SU-DHL-6 (cell line): ENCODE measurements at regions not wholly inside any gene's neighbourhood (a gene's known extent, or its start where the extent isn't known, plus 50 kb on each side); places are given as distances from the start of the nearest gene placed in this dataset.

ENCODE experiments used
- H2AFZ ChIP-seq: fragments of 200-600 bp; sonication (generic); 2 replicates; pipeline ENCODE4 v1.6.1; 2014; ENCODE audit warnings: low read depth, mild to moderate bottlenecking, moderate library complexity, mixed read lengths, antibody characterized with exemption, low read length; ENCODE audit not compliant: severe bottlenecking
- H3F3A ChIP-seq: fragments of 200-600 bp; shearing (Covaris generic); 2 replicates; pipeline ENCODE4 v1.6.0; 2016; ENCODE audit warnings: antibody characterized with exemption, mild to moderate bottlenecking; ENCODE audit not compliant: insufficient read depth
- H3K27ac ChIP-seq: fragments of 200-600 bp; sonication (generic); 2 replicates; pipeline ENCODE4 v1.5.1; 2016; ENCODE audit warnings: low read depth, mild to moderate bottlenecking, low read length, moderate library complexity, mixed read lengths
- H3K27me3 ChIP-seq: fragments of 200-600 bp; sonication (generic), shearing (Covaris generic); 2 replicates; pipeline ENCODE4 v1.6.0; 2014; ENCODE audit warnings: mild to moderate bottlenecking, low read length
- H3K36me3 ChIP-seq: fragments of 200-600 bp; sonication (generic); 2 replicates; pipeline ENCODE4 v1.6.1; 2014; ENCODE audit warnings: mild to moderate bottlenecking, low read length, mixed read lengths
- H3K4me2 ChIP-seq: fragments of 300-600, 200-600 bp; shearing (Covaris generic), sonication (generic); 2 replicates; pipeline ENCODE4 v1.6.0; 2014; ENCODE audit warnings: low read length, low read depth, mild to moderate bottlenecking; ENCODE audit not compliant: poor library complexity, severe bottlenecking
- H3K4me3 ChIP-seq: fragments of 200-600 bp; sonication (generic); 2 replicates; pipeline ENCODE4 v1.5.1; 2014; ENCODE audit warnings: antibody characterized with exemption, low read length, mild to moderate bottlenecking, mixed read lengths; ENCODE audit not compliant: insufficient read depth, poor library complexity, severe bottlenecking
- H3K79me2 ChIP-seq: fragments of 200-600 bp; sonication (generic); 2 replicates; pipeline ENCODE4 v1.6.1; 2014; ENCODE audit warnings: mild to moderate bottlenecking, low read length, moderate library complexity; ENCODE audit not compliant: insufficient read depth
- H3K9ac ChIP-seq: fragments of 200-600 bp; sonication (generic); 2 replicates; pipeline ENCODE4 v1.7.0; 2014; ENCODE audit warnings: mild to moderate bottlenecking, low read length
- H3K9me2 ChIP-seq: fragments of 200-600 bp; sonication (generic); replicated peaks from 2 replicates; pipeline ENCODE4 v1.6.1; 2014; ENCODE audit warnings: low read length; ENCODE audit not compliant: insufficient read depth
- H3K9me3 ChIP-seq: fragments of 200-600 bp; sonication (generic); 2 replicates; pipeline ENCODE4 v1.6.1; 2014; ENCODE audit warnings: low read length, mixed read lengths; ENCODE audit not compliant: insufficient read depth
- H4K20me1 ChIP-seq: fragments of 200-600 bp; sonication (generic); 2 replicates; pipeline ENCODE4 v1.6.1; 2014; ENCODE audit warnings: low read depth, mild to moderate bottlenecking, antibody characterized with exemption, low read length, moderate library complexity, mixed read lengths
- EZH2phosphoT487 ChIP-seq: fragments of 200-600 bp; sonication (generic), shearing (Covaris generic); conservative IDR thresholded peaks from 2 replicates; pipeline ENCODE4 v1.6.1; 2018; ENCODE audit warnings: mild to moderate bottlenecking, antibody characterized with exemption, low read length, moderate library complexity, mixed read lengths
- TF ChIP-seq, protein P1 (sequence below): fragments of 200-600 bp; sonication (generic); IDR thresholded peaks from one replicate; pipeline ENCODE4 v1.5.1; 2017; ENCODE audit warnings: antibody characterized with exemption, mild to moderate bottlenecking, low read length, moderate library complexity; ENCODE audit not compliant: insufficient read depth, poor library complexity, severe bottlenecking

DNA sequence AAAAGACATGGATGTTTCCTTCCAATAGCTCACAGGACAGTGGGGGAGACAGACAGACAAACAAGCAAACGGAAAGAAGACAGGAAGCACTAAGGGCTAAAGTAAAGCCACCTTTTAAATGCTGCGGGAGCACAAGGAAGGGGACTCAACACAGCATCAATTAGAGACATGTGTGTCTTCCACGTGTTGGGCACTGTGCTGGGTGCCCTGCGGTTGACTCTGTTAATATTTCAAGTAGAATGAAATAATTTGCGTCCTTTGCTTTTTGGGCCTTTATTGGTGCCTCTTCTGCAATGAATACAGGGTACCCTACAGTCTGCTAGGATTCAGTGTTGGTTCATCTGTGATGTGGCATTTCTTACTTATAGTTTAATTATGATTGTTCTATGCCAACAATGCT lies 90.9 kb upstream of the CPM start:
- no peaks in the 10 kb centered on the region for H4K20me1 ChIP-seq
- H3K9ac ChIP-seq: no peak overlapping the region
- H3K9me2 ChIP-seq: no peaks in the 10 kb centered on the region
- no peaks in the 10 kb centered on the region for H3F3A ChIP-seq
- H3K4me3 ChIP-seq: no peak overlapping the region
- no peak for TF ChIP-seq EZH2phosphoT487
- TF ChIP-seq, protein P1, sequence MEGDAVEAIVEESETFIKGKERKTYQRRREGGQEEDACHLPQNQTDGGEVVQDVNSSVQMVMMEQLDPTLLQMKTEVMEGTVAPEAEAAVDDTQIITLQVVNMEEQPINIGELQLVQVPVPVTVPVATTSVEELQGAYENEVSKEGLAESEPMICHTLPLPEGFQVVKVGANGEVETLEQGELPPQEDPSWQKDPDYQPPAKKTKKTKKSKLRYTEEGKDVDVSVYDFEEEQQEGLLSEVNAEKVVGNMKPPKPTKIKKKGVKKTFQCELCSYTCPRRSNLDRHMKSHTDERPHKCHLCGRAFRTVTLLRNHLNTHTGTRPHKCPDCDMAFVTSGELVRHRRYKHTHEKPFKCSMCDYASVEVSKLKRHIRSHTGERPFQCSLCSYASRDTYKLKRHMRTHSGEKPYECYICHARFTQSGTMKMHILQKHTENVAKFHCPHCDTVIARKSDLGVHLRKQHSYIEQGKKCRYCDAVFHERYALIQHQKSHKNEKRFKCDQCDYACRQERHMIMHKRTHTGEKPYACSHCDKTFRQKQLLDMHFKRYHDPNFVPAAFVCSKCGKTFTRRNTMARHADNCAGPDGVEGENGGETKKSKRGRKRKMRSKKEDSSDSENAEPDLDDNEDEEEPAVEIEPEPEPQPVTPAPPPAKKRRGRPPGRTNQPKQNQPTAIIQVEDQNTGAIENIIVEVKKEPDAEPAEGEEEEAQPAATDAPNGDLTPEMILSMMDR: no peak
- H3K79me2 ChIP-seq: no peaks in the 10 kb centered on the region
- H3K4me2 ChIP-seq: no peak overlapping the region
- no peak overlapping the region for H3K27ac ChIP-seq
- no peaks in the 10 kb centered on the region for H3K9me3 ChIP-seq
- H3K27me3 ChIP-seq: no peaks in the 10 kb centered on the region
- no peaks in the 10 kb centered on the region for H3K36me3 ChIP-seq
- H2AFZ ChIP-seq: no peak overlapping the region

DNA sequence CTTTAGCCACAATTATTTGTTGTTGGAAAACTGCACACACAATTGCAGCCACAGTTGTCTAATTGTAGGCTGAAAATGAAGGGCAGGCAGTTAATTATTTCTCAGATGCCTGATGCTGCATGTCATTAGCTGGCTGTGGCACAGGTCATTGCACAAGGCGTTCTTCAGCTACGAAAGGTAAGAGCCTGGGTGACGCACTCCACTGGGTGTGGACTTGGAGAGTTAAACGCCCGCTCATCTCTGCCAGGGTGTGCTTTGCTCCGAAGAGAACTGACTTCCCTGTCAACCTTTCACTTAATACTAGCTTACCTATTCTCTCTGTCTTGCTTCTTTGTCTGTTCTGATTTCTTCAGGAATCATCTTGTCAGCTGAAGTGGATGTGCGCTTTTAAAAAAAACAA lies 91.4 kb upstream of the CPM start:
- Histone ChIP-seq H3K27ac (no peak overlapping the region), H3K27me3 (no peaks in the 10 kb centered on the region), H3F3A (no peaks in the 10 kb centered on the region), H3K79me2 (no peaks in the 10 kb centered on the region), H4K20me1 (no peaks in the 10 kb centered on the region), H2AFZ (no peak overlapping the region), H3K9ac (no peak overlapping the region), H3K36me3 (no peaks in the 10 kb centered on the region), H3K9me2 (no peaks in the 10 kb centered on the region), H3K4me3 (no peak overlapping the region), H3K9me3 (no peaks in the 10 kb centered on the region), H3K4me2 (no peak overlapping the region)
- TF ChIP-seq, protein P1: no peak
- TF ChIP-seq EZH2phosphoT487: no peak

DNA sequence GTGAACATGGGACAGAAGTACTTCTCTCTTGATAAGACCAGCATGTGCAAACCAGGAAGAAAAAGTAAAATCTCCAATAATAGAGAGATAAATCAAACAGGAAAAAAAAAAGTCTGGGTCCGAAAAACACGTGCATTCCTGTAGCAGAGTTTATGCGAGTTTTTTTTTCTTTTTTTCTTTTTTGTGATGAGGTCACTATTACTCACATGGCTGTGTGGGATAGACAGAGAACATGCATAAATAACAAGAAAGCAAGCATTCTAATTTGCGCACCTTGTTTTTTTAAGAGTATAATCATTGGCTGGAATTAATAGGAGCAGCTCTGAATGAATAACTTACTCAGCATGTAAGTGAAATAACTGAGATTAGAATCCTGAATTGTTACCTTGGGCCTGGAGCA lies 91.9 kb upstream of the CPM start:
- no peaks in the 10 kb centered on the region for H3K27me3 ChIP-seq

More for the DNA sequence above, 91.9 kb upstream of the CPM start:
- Histone ChIP-seq H2AFZ (no peak overlapping the region), H3F3A (no peaks in the 10 kb centered on the region), H3K36me3 (no peaks in the 10 kb centered on the region), H3K9me3 (no peaks in the 10 kb centered on the region), H3K9ac (no peak overlapping the region), H3K27ac (no peak overlapping the region), H3K9me2 (no peaks in the 10 kb centered on the region), H3K4me2 (no peak overlapping the region), H4K20me1 (no peaks in the 10 kb centered on the region), H3K4me3 (no peak overlapping the region), H3K79me2 (no peaks in the 10 kb centered on the region)
- TF ChIP-seq, protein P1: no peak
- no peak for TF ChIP-seq EZH2phosphoT487
